Tibial artery (tissue), 4 donors: ENCODE measurements at regions not wholly inside any gene's neighbourhood (a gene's known extent, or its start where the extent isn't known, plus 50 kb on each side); places are given as distances from the start of the nearest gene placed in this dataset.

Experiments used
- DNase-seq, 2 donors: peaks; one replicate each; pipeline ENCODE4 v3.0.0-alpha.2; 2019
- H3K27ac ChIP-seq, 2 donors: fragments of 200-600 bp; sonication (generic) in 1 of 2; 1 replicate in 1 of 2; 2 replicates in 1 of 2; pipeline ENCODE4 v1.5.1; 2018 to 2019; ENCODE audit warnings: mild to moderate bottlenecking in 1 of 2
- H3K27me3 ChIP-seq, 2 donors: fragments of 200-600 bp; sonication (generic) in 1 of 2; one replicate each; pipeline versions ENCODE4 v1.5.1 to v1.6.0; 2016 to 2019
- H3K36me3 ChIP-seq, 3 donors: fragments of 200-600 bp; sonication (generic) in 2 of 3; one replicate each; pipeline ENCODE4 v1.5.1; 2016 to 2019; ENCODE audit warnings: mild to moderate bottlenecking in 2 of 3
- H3K4me1 ChIP-seq, 4 donors: fragments of 200-600 bp; sonication (generic) in 2 of 4; 1 replicate in 3 of 4; 2 replicates in 1 of 4; pipeline ENCODE4 v1.5.1; 2016 to 2019
- H3K4me3 ChIP-seq, 2 donors: fragments of 200-600 bp; sonication (generic) in 1 of 2; 1 replicate in 1 of 2; 2 replicates in 1 of 2; pipeline ENCODE4 v1.5.1; 2018 to 2019; ENCODE audit warnings: mild to moderate bottlenecking in 2 of 2
- H3K9me3 ChIP-seq, 3 donors: fragments of 200-600 bp; sonication (generic) in 1 of 3; one replicate each; pipeline ENCODE4 v1.5.1; 2016 to 2019
- intact Hi-C: fragments of 100-400 bp; cut with DNase I; formaldehyde crosslinking; loops from one replicate; pipeline ENCODE4 v1.15.0; 2023; ENCODE audit warnings: low total_unique reads
- TF ChIP-seq, protein P1 (sequence below), 2 experiments: fragments of 200-600 bp in 1 of 2; fragments of 450-650 bp in 1 of 2; IDR thresholded peaks; one replicate each; pipeline ENCODE4 v1.5.1; 2017 to 2019; ENCODE audit warnings: antibody characterized with exemption in 2 of 2, mild to moderate bottlenecking in 1 of 2, moderate library complexity in 1 of 2

GRCh38 chr3:89649431-89649830 lies 542.0 kb downstream of the EPHA3 start:
- Histone ChIP-seq H3K27ac (no peak overlapping the region), H3K36me3 (no peaks in the 10 kb centered on the region), H3K9me3 (no peaks in the 10 kb centered on the region), H3K4me1 (no peaks in the 10 kb centered on the region), H3K27me3 (no peaks in the 10 kb centered on the region), H3K4me3 (no peak overlapping the region)
- TF ChIP-seq, protein P1, sequence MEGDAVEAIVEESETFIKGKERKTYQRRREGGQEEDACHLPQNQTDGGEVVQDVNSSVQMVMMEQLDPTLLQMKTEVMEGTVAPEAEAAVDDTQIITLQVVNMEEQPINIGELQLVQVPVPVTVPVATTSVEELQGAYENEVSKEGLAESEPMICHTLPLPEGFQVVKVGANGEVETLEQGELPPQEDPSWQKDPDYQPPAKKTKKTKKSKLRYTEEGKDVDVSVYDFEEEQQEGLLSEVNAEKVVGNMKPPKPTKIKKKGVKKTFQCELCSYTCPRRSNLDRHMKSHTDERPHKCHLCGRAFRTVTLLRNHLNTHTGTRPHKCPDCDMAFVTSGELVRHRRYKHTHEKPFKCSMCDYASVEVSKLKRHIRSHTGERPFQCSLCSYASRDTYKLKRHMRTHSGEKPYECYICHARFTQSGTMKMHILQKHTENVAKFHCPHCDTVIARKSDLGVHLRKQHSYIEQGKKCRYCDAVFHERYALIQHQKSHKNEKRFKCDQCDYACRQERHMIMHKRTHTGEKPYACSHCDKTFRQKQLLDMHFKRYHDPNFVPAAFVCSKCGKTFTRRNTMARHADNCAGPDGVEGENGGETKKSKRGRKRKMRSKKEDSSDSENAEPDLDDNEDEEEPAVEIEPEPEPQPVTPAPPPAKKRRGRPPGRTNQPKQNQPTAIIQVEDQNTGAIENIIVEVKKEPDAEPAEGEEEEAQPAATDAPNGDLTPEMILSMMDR (IDR thresholded peaks at IDR 0.05): no peak
- DNase-seq: no peak
- intact Hi-C loops: no loop called here

- peaks cover 0 to 22% (median 10%) of the 10 kb centered on the region in 3 donors for H3K9me3 ChIP-seq
Observed at GRCh38 chr3:89654031-89654430, 546.6 kb downstream of the EPHA3 start.

GRCh38 chr3:89656388-89656787 lies 549.0 kb downstream of the EPHA3 start:
- Histone ChIP-seq H3K36me3 (no peaks in the 10 kb centered on the region), H3K4me1 (no peaks in the 10 kb centered on the region), H3K9me3 (peaks cover 0 to 22% (median 10%) of the 10 kb centered on the region in 3 donors), H3K27me3 (no peaks in the 10 kb centered on the region), H3K27ac (no peak overlapping the region), H3K4me3 (no peak overlapping the region)
- no peak for DNase-seq
- TF ChIP-seq, protein P1 (IDR thresholded peaks at IDR 0.05): no peak
- intact Hi-C loops: no loop called here

More at GRCh38 chr3:89654031-89654430, 546.6 kb downstream of the EPHA3 start:
- intact Hi-C loops: no loop called here
- H3K4me1 ChIP-seq: no peaks in the 10 kb centered on the region
- TF ChIP-seq, protein P1 (IDR thresholded peaks at IDR 0.05): no peak
- H3K27ac ChIP-seq: no peak overlapping the region
- H3K27me3 ChIP-seq: no peaks in the 10 kb centered on the region
- no peaks in the 10 kb centered on the region for H3K36me3 ChIP-seq
- DNase-seq: no peak
- H3K4me3 ChIP-seq: no peak overlapping the region

DNA sequence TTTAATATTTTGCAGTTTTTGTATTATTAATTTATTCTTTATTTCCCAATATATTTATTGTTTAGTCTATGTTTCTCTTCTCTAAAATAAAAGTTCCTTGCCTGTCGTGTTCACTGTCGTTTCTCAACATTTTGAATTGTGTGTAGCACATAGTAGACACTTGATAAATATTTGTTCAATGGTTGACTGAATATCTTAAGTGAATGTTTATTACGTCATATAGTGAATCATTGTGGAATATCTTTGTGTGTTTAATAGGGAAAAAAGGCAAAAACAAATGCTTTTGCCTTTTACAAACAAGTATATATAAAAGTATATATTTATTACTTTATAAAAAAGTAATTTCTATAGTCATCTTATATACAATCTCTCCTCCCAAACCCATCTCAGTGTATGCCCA lies 572.3 kb downstream of the EPHA3 start:
- peaks cover 0 to 3% (median 0%) of the 10 kb centered on the region in 4 donors for H3K4me1 ChIP-seq
- TF ChIP-seq, protein P1 (IDR thresholded peaks at IDR 0.05): no peak
- DNase-seq: no peak
- H3K27me3 ChIP-seq: no peaks in the 10 kb centered on the region
- H3K4me3 ChIP-seq: no peak overlapping the region
- H3K36me3 ChIP-seq: no peaks in the 10 kb centered on the region
- no peaks in the 10 kb centered on the region for H3K9me3 ChIP-seq
- intact Hi-C loops: no loop called here
- no peak overlapping the region for H3K27ac ChIP-seq

DNA sequence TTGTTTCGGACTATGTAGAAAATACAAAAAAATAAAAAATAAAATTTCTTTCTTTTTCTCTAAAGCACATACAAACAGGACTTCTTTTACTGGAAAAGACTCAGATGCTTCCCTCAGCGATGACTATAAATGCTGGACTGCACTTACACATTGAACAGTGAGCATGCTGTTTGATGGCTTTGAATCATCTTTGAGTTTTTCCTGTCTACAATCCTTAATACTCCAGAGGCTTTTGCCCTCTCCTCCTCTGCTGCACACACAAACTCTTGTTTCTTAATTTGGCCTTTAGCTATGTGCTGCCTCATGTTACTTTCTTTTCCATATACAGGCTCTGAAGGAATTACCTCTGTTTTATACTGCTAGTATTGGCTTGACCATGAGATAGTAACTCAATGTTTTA lies 575.1 kb downstream of the EPHA3 start:
- TF ChIP-seq, protein P1 (IDR thresholded peaks at IDR 0.05): no peak
- no peaks in the 10 kb centered on the region for H3K27me3 ChIP-seq
- intact Hi-C loops: no loop called here
- no peak overlapping the region for H3K4me3 ChIP-seq
- no peaks in the 10 kb centered on the region for H3K36me3 ChIP-seq
- H3K27ac ChIP-seq: no peak overlapping the region
- DNase-seq: no peak
- H3K4me1 ChIP-seq: peaks cover 0 to 3% (median 0%) of the 10 kb centered on the region in 4 donors
- no peaks in the 10 kb centered on the region for H3K9me3 ChIP-seq

- H3K27ac ChIP-seq: no peak overlapping the region
- intact Hi-C loops: no loop called here
- no peak overlapping the region for H3K4me3 ChIP-seq
- DNase-seq: no peak
- H3K27me3 ChIP-seq: no peaks in the 10 kb centered on the region
- no peaks in the 10 kb centered on the region for H3K9me3 ChIP-seq
- TF ChIP-seq, protein P1 (IDR thresholded peaks at IDR 0.05): no peak
- H3K36me3 ChIP-seq: no peaks in the 10 kb centered on the region
- H3K4me1 ChIP-seq: peaks cover 0 to 3% (median 0%) of the 10 kb centered on the region in 4 donors
Observed at GRCh38 chr3:89685731-89686130, 578.3 kb downstream of the EPHA3 start.
